GM19328 (cell line): ENCODE measurements at regions not wholly inside any gene's neighbourhood (a gene's known extent, or its start where the extent isn't known, plus 50 kb on each side); places are given as distances from the start of the nearest gene placed in this dataset.
"Not testable (repeated sequence)": the region's sequence is repeated elsewhere in the genome, so short reads cannot be mapped to it uniquely, and the experiment has no call there.

Source experiments
- ATAC-seq: cut with Tn5 transposase; IDR thresholded peaks from one replicate; pipeline ENCODE4 v1.9.1; 2021; ENCODE audit warnings: mild to moderate bottlenecking, moderate library complexity; ENCODE audit not compliant: unreplicated experiment

DNA sequence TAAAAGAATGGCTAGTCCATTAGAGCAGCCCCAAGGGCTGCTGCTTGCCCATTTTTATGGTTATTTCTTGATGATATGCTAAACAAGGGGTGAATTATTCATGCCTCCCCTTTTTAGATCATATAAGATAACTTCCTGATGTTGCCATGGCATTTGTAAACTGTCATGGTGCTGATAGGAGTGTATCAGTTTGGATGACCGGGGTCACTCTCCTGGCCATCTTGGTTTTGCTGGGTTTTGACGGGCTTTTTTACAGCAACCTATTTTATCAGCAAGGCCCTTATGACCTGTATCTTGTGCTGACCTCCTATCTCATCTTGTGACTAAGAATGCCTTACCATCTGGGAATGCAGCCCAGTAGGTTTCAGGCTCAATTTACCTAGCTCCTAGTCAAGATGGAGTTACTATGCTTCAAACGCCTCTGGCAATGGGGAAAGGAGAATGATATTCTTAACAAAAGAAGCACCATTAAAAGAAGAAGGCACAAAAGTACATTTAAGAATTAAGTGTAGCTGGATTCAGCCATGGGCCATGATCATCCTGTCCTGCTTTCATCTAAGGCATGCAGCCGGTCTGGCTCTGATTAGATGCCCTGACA is 1156.0 kb downstream of the PCDH9 start:
- no peak for ATAC-seq

DNA sequence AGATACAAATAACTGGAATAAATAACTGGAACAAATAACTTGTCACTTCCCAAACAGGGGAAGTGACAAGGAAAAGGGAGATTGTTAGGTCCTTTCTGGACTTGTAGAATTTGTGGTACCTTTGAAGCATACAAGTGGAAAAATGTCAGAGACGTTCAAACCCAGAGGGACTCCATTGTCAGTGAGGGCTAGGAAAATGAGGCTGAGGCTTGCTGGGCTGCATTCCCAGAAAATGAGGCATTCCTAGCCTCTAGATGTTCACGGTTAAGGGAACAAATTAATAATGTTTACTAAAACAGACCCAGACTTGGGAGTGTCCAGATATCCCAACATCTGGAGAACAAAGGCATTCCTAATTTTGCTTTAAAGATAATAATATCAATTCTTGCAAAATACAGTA is 1158.0 kb downstream of the PCDH9 start:
- not testable (repeated sequence) for ATAC-seq

DNA sequence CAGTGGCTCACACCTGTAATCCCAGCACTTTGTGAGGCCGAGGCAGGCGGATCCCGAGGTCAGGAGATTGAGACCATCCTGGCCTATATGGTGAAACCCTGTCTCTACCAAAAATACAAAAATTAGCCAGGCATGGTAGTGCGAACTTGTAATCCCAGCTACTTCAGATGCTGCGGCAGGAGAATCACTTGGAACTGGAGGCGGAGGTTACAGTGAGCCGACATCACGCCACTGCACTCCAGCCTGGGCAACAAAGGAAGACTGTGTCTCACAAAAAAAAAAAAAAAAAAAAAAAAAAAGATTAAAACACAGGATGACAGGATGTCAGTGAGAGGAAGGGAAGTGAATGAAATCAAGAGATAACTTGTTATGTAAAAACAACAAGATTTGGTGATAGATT is 1158.5 kb downstream of the PCDH9 start:
- ATAC-seq: no peak

DNA sequence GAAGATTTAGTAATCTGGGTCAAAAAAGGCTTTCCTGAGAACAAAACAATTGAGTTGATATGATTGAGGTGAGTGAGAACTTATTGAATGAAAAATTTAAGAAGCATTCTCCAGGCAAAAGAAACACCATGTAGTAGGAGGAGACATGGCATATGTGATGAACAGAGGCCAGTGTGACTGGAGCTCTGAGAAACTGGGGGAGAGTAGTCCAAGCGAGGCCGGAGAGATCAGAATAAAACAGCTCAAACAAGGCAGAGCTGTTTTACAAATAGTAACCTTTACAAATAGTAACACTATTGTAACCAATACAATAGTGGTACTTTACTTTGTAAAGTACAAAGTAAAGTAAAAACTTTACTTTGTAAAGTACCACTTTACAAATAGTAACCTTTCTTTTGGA is 1159.1 kb downstream of the PCDH9 start:
- no peak for ATAC-seq

DNA sequence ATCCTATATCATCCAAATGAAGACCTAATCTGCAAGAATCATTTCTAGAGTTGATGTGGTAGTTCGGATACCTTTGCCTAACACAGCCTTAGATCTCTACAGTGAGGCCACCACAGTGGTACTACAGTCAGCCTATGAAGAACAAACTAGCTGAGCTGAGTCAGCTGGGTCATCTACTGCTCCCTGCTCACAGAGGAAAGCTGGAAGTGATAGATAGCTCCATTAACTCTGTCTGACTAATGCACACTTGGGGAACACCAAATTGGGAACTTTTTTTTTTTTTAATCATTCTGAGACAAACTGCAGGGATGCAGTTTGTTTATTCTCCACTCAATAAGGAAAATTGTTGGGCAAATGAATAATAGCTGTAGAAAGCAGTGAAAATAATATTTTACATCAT is 1160.6 kb downstream of the PCDH9 start:
- ATAC-seq: no peak

DNA sequence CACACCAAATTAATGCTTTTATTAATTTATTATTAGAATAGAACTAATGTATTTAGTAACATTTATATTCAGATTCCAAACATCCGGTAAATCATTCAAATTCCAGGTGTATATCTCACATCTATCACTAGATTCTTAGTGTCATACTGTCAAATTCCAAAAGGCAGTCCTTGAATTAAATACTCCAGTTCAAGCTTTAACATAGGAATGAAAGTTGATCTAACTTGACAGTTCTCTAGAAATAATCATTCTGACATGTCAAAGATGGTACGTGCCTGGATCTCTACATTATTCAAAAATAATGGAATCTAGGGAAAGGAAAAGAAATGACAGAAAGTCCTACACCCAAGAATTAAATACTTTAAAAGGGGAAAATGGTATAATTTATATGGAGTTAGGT is 1161.5 kb downstream of the PCDH9 start:
- ATAC-seq: no peak

DNA sequence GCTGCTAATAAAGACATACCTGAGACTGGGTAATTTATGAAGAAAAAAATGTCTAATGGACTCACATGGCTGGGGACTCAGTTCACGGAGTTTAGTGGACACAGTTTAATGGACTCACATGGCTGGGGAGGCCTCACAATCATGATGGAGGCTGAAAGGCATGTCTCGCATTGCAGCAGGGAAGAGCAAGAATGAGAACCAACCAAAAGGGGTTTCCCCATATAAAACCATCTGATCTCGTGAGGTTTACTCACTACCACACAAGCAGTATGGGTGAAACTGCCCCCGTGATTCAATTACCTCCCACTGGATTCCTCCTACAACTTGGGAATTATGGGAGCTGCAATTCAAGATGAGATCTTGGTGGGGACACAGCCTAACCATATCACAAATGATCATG is 1181.2 kb downstream of the PCDH9 start:
- ATAC-seq: no peak

DNA sequence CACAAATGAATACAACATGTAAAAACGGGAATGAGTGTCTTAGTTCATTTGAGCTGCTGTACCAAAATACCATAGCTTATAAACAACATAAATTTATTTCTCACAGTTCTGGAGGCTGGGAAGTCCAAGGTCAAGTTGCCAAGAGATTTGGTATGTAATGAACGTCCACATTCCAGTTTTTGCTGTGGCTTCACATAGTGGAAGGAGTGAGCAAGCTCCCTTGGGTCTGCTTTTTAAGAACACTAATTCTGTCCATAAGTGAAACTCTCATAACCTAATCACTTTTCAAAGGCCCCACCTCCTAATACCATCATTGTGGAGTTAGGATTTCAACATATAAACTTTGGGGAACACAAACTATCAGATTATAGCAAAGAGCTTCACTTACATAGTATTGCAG is 1189.6 kb downstream of the PCDH9 start:
- no peak for ATAC-seq

DNA sequence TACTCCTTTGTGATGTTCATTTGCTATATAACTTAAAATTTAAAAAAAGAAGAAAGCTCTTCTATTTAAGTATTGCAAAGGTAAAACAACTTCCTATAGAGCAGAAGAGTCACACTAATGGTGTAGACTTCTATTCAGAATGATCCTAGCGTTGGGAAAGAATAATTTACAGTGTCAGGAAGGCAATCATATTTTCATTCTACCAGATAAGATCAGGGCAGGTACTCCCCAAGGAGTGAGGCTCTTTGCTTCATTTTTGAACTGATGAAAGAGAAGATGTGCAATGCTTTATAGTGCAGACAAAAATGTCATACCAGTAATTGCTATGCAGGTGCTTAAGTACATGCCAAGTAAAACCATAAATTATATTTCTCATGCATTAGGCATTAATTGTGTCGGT is 1193.0 kb downstream of the PCDH9 start:
- no peak for ATAC-seq

DNA sequence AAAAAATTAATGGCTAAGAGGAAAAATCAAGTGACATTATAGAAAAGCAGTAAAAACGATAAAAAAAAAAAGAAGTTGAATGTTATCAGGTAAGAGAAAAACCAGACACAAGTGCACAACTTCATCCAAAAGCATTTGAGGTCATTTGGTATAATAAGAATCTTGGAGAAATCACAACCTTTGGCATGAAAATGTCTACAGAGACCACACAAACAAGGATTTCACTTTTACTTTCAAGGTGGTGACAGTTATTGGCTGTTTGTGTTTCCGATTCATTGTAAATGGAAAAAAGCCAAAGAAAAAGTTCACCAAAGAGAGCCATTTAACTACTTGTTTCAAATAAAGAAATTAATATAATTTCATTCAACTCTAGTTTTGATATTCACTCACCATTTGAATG is 1193.5 kb downstream of the PCDH9 start:
- no peak for ATAC-seq

DNA sequence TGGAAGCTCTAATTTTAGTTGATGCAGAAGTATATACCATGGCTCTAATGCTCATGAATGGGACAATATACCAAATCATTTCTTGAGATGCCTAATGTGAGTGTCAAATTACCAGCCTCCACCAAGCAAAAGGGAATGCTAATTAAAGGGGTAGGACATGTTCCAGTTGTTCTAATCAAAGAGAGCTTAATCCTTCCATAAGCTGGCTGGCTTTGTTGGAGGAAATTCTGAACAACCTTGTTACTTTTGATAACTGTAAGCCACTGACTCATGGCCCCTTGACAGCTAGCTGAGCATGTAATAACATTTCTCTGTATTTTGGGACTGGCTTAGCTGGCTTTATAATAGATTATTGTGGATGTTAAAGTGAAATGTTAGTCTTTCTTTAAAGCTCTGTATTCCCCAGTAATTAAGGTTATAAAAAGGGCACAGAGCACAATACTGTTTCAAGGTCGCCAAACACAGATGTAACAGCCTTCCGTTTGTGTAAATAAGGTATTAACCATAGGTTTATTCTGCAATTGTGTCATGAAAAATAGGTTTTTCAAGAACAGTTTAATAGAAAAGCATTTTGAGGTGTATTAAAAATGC is 1194.0 kb downstream of the PCDH9 start:
- ATAC-seq: no peak

DNA sequence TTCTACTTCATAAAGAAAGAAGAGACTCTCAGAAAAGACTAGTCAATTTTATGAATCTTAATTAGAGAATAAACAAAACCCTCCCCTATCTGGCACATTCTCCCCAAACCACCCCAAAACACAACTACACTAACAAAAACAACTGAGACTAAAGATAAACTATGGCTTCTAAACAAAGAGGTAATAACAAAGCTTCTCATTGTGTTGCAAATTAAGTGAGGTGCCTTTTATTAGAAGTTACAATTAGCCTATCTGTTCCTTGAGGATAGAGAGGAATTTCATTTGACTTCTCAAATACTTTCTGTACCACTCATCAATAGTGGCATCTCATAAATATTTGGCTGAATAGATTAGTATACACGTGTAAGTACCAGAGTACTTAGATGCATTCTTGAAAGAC is 1196.2 kb downstream of the PCDH9 start:
- no peak for ATAC-seq

DNA sequence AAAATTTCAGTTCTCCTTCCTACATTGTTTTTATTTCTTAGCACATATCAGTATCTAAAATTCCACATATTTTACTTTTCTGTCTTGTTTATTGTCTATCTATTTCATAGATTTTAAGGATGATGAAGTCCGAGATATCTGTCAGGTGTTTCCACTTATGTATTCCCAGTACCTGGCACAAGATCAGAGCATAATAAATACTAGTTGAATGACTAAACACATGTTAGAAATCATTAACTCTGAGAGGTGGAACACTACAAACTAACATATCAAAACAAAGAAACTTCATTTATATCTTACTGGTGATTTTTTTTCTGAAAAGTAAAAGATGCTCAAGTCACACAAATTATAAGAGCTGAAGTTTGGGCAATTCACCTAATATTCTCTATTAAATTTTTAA is 1208.3 kb downstream of the PCDH9 start:
- no peak for ATAC-seq

DNA sequence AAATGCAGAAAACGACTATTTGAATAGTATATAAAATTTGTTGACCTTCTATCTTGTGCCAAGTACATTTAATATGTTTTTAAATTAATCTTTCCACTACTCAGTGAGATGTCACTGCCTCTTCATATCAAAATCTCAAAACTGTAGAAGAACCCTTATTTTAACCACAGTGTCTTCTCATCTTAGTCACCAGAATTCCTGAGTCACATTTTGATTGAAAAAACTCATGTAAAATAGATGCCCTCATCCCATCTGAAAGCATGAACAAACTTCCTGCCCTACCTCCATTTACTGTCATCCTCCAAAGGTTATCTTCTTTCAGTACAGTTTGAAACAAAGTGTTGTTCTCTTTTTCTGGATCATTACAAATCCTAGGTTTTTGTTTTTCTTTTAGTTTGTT is 1215.4 kb downstream of the PCDH9 start:
- no peak for ATAC-seq

DNA sequence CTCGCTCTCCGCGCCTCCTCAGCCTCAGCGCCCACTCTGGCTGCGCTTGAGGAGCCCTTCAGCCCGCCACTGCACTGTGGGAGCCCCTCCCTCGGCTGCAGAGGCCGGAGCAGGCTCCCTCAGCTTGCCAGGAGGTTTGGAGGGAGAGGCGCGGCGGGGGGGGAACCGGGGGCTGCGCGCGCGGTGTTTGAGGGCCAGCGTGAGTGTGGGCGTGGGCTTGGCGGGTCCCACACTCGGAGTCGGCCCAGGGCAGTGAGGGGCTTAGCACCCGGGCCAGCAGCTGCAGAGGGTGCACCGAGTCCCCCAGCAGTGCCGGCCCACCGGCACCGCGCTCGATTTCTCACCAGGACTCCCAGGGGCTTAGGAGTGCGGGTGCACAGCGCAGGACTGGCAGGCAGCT is 1220.9 kb downstream of the PCDH9 start:
- ATAC-seq: no peak

DNA sequence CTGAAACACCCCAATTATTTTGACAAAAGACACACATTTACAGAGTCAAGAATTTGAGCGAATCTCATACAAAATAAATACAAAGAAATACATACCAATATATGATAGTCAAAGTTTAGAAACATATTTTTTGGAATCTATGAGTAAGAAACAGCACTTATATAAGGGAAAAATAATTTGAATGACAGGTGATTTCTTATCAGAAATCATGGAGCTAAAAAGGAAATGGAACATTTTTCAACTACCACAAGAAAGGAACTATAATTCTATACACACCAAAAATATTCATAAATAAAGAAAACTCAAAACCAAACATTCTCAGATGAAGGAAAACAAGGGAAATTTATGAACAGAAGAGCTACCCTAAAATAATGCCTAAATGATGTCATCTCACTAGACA is 1226.6 kb downstream of the PCDH9 start:
- no peak for ATAC-seq

DNA sequence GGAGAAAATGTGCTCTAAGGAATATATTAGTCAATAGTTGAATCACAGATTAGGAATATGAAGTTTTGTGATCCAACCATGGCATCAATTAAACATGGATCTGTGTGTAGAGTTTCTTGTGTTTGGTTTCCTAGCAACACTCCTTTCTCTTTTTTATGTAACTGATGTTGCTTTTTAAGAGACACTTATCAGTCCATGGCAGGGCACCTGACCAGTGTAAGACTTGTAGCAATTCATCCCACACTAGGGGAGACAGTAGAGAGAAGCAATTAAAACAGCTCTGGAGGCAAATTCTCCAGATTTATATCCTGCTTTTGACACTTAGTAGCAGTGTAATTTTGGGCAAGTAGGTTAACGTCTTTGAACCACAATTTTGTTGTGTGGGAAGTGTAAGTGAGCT is 1229.0 kb downstream of the PCDH9 start:
- no peak for ATAC-seq

DNA sequence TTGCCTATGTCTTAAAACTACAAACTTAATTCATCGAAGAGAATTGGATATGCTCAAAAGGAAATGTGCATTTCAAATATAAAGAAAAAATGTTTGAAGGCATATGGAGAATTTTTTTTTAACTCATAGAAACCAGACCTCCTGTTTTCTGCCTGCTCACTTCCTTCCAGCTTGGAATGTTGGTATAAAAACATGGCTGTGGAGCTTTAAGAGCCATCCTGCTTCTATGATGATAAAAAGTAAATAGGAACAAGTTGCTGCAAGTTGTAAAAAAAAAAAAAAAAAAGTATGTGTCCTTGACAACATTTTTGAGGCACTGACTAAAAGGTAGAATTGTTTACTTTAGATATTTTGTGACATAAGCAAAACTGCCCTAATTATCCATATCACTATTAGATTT is 1230.7 kb downstream of the PCDH9 start:
- no peak for ATAC-seq

DNA sequence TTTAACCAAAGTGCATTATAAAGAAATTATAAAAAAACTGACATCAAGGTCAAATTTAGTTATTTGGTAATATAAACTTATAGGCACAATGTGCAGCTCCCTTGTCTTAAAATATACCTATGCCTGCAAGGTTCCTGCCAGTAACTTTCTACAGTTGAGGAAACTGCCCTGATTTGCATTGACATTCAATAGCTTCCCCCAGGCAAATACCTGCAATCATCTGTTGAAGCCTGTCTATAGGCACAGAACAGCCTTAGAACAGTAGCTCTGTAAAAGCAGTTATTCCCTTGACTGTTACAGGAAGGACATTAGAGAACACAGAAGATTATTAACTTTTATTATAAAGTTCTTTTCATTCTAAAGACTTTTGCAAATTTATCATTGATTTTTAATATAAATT is 1239.5 kb downstream of the PCDH9 start:
- no peak for ATAC-seq

DNA sequence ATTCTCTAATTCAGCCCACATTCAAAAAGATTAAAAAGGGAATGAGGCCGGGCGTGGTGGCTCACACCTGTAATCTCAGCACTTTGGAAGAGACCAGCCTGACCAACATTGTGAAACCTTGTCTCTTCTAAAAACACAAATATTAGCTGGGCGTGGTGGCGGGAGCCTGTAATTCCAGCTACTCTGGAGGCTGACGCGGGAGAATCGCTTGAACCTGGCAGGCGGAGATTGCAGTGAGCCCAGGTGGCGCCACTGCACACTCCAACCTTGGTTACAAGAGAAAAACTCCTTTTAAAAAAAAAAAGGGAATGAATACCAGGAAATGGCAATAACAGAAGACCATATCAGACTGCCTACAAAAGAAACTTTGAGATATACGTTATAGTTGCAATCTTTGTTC is 1244.5 kb downstream of the PCDH9 start:
- ATAC-seq: no peak

DNA sequence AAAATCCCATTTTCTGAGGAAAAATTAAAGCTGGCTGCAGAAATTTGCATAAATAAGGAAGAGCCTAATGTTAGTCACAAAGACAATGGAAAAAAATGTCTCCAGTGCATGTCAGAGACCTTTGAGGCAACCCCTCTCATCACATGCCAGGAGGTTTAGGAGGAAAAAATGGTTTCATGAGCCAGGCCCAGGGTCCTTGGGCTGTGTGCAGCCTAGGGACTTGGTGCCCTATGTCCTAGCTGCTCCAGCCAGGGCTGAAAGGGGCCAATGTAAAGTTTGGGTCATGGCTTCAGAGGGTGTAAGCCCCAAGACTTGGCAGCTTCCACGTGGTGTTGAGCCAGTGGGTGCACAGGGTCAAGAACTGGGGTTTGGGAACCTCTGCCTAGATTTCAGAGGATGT is 1252.6 kb downstream of the PCDH9 start:
- no peak for ATAC-seq

DNA sequence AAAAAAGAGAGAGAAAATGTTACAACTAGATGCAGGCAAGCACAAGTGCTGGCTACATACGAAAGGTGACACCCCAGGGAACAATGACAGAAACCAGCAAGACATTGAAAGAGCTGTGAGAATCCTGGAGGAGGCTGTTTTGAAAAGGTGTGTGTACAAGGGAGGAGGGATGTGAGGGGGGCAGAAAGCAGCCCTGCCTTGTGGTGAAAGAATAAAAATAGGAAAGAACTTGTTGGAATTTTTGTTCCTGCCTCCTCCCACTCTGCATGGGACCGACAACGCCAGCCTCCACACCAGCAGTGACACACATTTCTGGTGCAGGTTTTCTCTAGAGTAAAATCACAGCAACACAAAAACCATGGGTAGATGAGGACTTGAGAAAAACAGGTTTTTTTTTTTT is 1258.6 kb downstream of the PCDH9 start:
- no peak for ATAC-seq

DNA sequence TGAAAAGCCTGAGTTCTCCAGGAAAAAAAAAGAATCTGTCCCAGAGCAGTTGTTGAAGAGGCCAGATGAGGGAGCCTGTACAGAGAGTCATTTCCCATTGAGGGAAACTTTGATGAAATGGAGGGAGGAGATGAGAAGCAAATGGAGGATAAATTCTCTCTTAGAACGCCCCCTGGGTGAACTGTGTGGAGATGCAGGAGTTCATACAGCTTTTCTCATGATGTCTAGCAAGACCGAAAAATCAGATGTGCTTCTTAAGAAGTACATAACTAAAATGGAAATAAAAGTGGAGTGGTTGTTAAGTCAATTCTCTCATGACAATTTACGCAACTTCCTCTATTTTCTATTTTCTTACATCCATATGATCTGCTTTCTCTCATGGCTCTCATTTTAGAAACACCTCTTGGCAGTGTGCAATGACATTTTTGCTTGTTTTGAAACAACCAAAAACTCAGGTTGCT is 1263.1 kb downstream of the PCDH9 start:
- ATAC-seq: no peak
